OCI-LY7 (cell line): ENCODE measurements at regions not wholly inside any gene's neighbourhood (a gene's known extent, or its start where the extent isn't known, plus 50 kb on each side); places are given as distances from the start of the nearest gene placed in this dataset.

Experiments used
- BruUV-seq: library from RNA; stranded (reverse); fragments of 400-500 nt; replicated peaks from 2 replicates; lab custom pipeline; 2021; lab: Mats Ljungman, UMichigan
- CTCF ChIA-PET: fragments of 300-600 bp; sonication (Branson Sonifier 250); formaldehyde crosslinking; loops from one replicate; lab custom pipeline; 2022; ENCODE audit warnings: antibody characterized with exemption; ENCODE audit not compliant: unreplicated experiment; lab: Charles Lee
- POLR2A ChIA-PET: fragments of 300-600 bp; sonication (Branson Sonifier 250); formaldehyde crosslinking; loops from one replicate; lab custom pipeline; 2022; ENCODE audit warnings: antibody characterized with exemption; lab: Charles Lee
- DNase-seq: peaks from one replicate; pipeline ENCODE4 v3.0.0-alpha.2; 2015; ENCODE audit warnings: low spot score
- H2AFZ ChIP-seq: fragments of 200-600 bp; sonication (generic), shearing (Covaris generic); 2 replicates; pipeline ENCODE4 v1.6.1; 2014; ENCODE audit warnings: mild to moderate bottlenecking, antibody characterized with exemption, low read length, moderate library complexity
- H3K27ac ChIP-seq: fragments of 200-600 bp; sonication (generic); 2 replicates; pipeline ENCODE4 v1.5.1; 2014; ENCODE audit warnings: mixed run types, low read depth, mild to moderate bottlenecking, moderate library complexity, low read length, inconsistent platforms; ENCODE audit not compliant: poor library complexity, severe bottlenecking
- H3K36me3 ChIP-seq: fragments of 200-600 bp; sonication (generic); 2 replicates; pipeline ENCODE4 v1.6.1; 2014; ENCODE audit warnings: mild to moderate bottlenecking, antibody characterized with exemption, low read length, moderate library complexity, mixed read lengths; ENCODE audit not compliant: insufficient read depth
- H3K4me1 ChIP-seq: fragments of 200-600 bp; sonication (generic); 2 replicates; pipeline ENCODE4 v1.5.1; 2014; ENCODE audit warnings: mild to moderate bottlenecking, low read length; ENCODE audit not compliant: insufficient read depth, poor library complexity, severe bottlenecking
- H3K4me2 ChIP-seq: fragments of 200-600 bp; sonication (generic); 2 replicates; pipeline ENCODE4 v1.6.1; 2014; ENCODE audit warnings: mild to moderate bottlenecking, low read length
- H3K4me3 ChIP-seq: fragments of 200-600 bp; sonication (generic); 2 replicates; pipeline ENCODE4 v1.5.1; 2014; ENCODE audit warnings: mild to moderate bottlenecking, low read depth, low read length; ENCODE audit not compliant: poor library complexity, severe bottlenecking
- H3K79me2 ChIP-seq: fragments of 200-600 bp; sonication (generic); 2 replicates; pipeline ENCODE4 v1.6.1; 2016; ENCODE audit warnings: low read depth, mild to moderate bottlenecking, low read length, moderate library complexity, mixed read lengths; ENCODE audit not compliant: insufficient read depth
- H3K9me2 ChIP-seq: fragments of 200-600 bp; sonication (generic); 2 replicates; pipeline ENCODE4 v1.6.1; 2016; ENCODE audit warnings: mild to moderate bottlenecking, low read length, mixed read lengths; ENCODE audit not compliant: insufficient read depth
- H3K9me3 ChIP-seq: fragments of 200-600 bp; sonication (generic); 2 replicates; pipeline ENCODE4 v1.6.1; 2014; ENCODE audit warnings: mild to moderate bottlenecking, mixed run types, low read length, mixed read lengths
- H4K20me1 ChIP-seq: fragments of 200-600 bp; sonication (generic); 2 replicates; pipeline ENCODE4 v1.6.1; 2014; ENCODE audit warnings: mild to moderate bottlenecking, antibody characterized with exemption, low read length, moderate library complexity, mixed read lengths; ENCODE audit not compliant: insufficient read depth
- CTCF ChIP-seq: fragments of 200-600 bp; sonication (generic); conservative IDR thresholded peaks from 2 replicates; pipeline ENCODE4 v1.5.1; 2014; ENCODE audit warnings: mild to moderate bottlenecking, antibody characterized with exemption, low read length, moderate library complexity, mixed read lengths
- EZH2phosphoT487 ChIP-seq: fragments of 200-600 bp; sonication (generic); IDR thresholded peaks from 2 replicates; pipeline ENCODE4 v1.6.1; 2018; ENCODE audit warnings: low read depth, borderline replicate concordance, mild to moderate bottlenecking, mixed run types, antibody characterized with exemption, low read length, moderate library complexity, mixed read lengths
- intact Hi-C: fragments of 100-400 bp; cut with micrococcal nuclease; formaldehyde crosslinking; loops from one replicate; pipeline ENCODE4 v1.10.0; 2022; ENCODE audit not compliant: unreplicated experiment

GRCh38 chr4:147060151-147060931 lies 114.7 kb upstream of the TTC29 start:
- Histone ChIP-seq H3K4me2 (no peak overlapping the region), H4K20me1 (no peaks in the 10 kb centered on the region), H3K36me3 (no peaks in the 10 kb centered on the region), H3K9me2 (no peaks in the 10 kb centered on the region), H2AFZ (no peak overlapping the region), H3K4me1 (no peaks in the 10 kb centered on the region), H3K4me3 (no peak overlapping the region), H3K9me3 (no peaks in the 10 kb centered on the region), H3K79me2 (no peaks in the 10 kb centered on the region), H3K27ac (no peak overlapping the region)
- no TSS peak for BruUV-seq
- CTCF ChIA-PET: no interaction called here
- TF ChIP-seq CTCF: no peak
- TF ChIP-seq EZH2phosphoT487: no peak
- intact Hi-C loops: no loop called here
- no peak for DNase-seq
- POLR2A ChIA-PET: no interaction called here

- POLR2A ChIA-PET: interaction anchor here (0.7 kb wide), 1 partner anchor 790 kb away, joined by 3 read pairs; no protein-coding TSS in a partner anchor
- no TSS peak for BruUV-seq
Measured at GRCh38 chr4:147064856-147065255, 119.2 kb upstream of the TTC29 start.

More at GRCh38 chr4:147064856-147065255, 119.2 kb upstream of the TTC29 start:
- H3K4me3 ChIP-seq: no peak overlapping the region
- CTCF ChIA-PET: no interaction called here
- DNase-seq: no peak
- H3K27ac ChIP-seq: no peak overlapping the region
- no peaks in the 10 kb centered on the region for H3K9me3 ChIP-seq
- no peaks in the 10 kb centered on the region for H3K36me3 ChIP-seq
- H4K20me1 ChIP-seq: no peaks in the 10 kb centered on the region
- H3K4me1 ChIP-seq: no peaks in the 10 kb centered on the region
- H2AFZ ChIP-seq: no peak overlapping the region
- TF ChIP-seq CTCF (no peak), EZH2phosphoT487 (no peak)
- no peaks in the 10 kb centered on the region for H3K9me2 ChIP-seq
- H3K79me2 ChIP-seq: no peaks in the 10 kb centered on the region
- intact Hi-C loops: no loop called here
- H3K4me2 ChIP-seq: no peak overlapping the region
